ENCODE measurements at regions not wholly inside any gene's neighbourhood (a gene's known extent, or its start where the extent isn't known, plus 50 kb on each side); places are given as distances from the start of the nearest gene placed in this dataset.

DNA sequence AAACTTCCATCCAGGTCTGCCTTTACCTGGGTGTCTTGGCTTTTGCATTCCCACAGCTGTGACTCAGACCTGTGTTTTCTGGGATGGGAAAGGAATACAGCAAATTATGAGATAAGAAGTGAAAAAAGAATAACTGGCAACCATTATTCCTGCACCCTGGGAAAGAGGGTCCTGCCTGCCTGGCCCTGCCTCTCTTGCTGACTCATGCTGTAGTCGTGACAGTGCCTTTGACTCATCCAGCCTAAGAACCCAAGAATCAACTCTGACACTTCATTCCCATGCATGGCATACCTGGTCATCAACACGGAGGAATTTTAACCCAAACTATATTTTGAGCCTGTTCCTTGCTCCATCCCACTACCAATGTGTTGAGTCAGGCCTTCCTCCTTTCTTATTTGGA is 185.4 kb upstream of the SERP2 start:
- H3K9me3 ChIP-seq (ENCODE audit: control insufficient read depth, insufficient read depth, low read depth, low read length) = no peaks in the 10 kb centered on the region
- H2AFZ ChIP-seq (ENCODE audit: low read length) = no peak overlapping the region
- H3K27ac ChIP-seq (ENCODE audit: insufficient read depth, low read length) = no peak overlapping the region
- no peaks in the 10 kb centered on the region for H3K36me3 ChIP-seq (ENCODE audit: control insufficient read depth, insufficient read depth, low read length)
- no peaks in the 10 kb centered on the region for H3K27me3 ChIP-seq (ENCODE audit: control insufficient read depth, insufficient read depth, low read length)
- no peaks in the 10 kb centered on the region for H3K4me1 ChIP-seq (ENCODE audit: control insufficient read depth, extremely low read depth, insufficient read depth, low read length)
- H4K20me1 ChIP-seq (ENCODE audit: control insufficient read depth, extremely low read depth, insufficient read depth, low read length) = no peaks in the 10 kb centered on the region
- H3K79me2 ChIP-seq (ENCODE audit: control insufficient read depth, insufficient read depth, low read length) = no peaks in the 10 kb centered on the region
- H3K4me3 ChIP-seq (replicated peaks in 1 of 4; ENCODE audit: control extremely low read depth in 1 of 4, insufficient read depth in 1 of 4, low read depth in 3 of 4, low read length in 4 of 4) = no peak overlapping the region
- no peak overlapping the region for H3K4me2 ChIP-seq (ENCODE audit: extremely low read depth, insufficient read depth, low read length)
- no peak overlapping the region for H3K9ac ChIP-seq (ENCODE audit: insufficient read depth, low read length)
- DNase-seq (ENCODE audit: low read depth in 2 of 2) = peak; percentile 36 to 74
- TF ChIP-seq, protein P1, sequence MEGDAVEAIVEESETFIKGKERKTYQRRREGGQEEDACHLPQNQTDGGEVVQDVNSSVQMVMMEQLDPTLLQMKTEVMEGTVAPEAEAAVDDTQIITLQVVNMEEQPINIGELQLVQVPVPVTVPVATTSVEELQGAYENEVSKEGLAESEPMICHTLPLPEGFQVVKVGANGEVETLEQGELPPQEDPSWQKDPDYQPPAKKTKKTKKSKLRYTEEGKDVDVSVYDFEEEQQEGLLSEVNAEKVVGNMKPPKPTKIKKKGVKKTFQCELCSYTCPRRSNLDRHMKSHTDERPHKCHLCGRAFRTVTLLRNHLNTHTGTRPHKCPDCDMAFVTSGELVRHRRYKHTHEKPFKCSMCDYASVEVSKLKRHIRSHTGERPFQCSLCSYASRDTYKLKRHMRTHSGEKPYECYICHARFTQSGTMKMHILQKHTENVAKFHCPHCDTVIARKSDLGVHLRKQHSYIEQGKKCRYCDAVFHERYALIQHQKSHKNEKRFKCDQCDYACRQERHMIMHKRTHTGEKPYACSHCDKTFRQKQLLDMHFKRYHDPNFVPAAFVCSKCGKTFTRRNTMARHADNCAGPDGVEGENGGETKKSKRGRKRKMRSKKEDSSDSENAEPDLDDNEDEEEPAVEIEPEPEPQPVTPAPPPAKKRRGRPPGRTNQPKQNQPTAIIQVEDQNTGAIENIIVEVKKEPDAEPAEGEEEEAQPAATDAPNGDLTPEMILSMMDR (conservative IDR thresholded peaks at IDR 0.05 in 1 of 2, IDR thresholded peaks at IDR 0.05 in 1 of 2; ENCODE audit: low read depth in 1 of 2, low read length in 2 of 2) = no peak
- no peak for TF ChIP-seq EZH2 (IDR thresholded peaks at IDR 0.05; ENCODE audit: low read length, missing control alignments)

DNA sequence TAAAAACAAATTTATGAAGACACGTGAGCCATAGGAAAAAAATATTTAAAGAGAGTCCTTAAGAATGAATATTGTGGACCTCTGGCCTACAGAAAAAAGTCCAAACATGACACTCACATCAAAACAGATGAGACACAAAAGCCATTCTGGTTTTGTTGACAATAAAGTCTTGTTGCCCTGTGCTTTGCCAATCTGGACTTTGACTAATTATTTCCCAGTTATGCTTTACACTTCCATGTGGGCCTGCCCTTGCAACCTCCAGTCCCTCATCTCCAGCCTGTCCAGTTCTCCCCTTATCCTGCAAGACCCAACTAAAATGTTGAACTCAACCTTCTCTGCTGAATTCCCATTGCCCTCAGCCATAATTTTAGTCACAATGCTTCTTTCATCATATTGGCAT is 184.5 kb upstream of the SERP2 start:
- no peak overlapping the region for H3K9ac ChIP-seq (ENCODE audit: insufficient read depth, low read length)
- H3K27ac ChIP-seq (ENCODE audit: insufficient read depth, low read length) = no peak overlapping the region
- H3K4me3 ChIP-seq (replicated peaks in 1 of 4; ENCODE audit: control extremely low read depth in 1 of 4, insufficient read depth in 1 of 4, low read depth in 3 of 4, low read length in 4 of 4) = no peak overlapping the region
- no peaks in the 10 kb centered on the region for H3K36me3 ChIP-seq (ENCODE audit: control insufficient read depth, insufficient read depth, low read length)
- no peaks in the 10 kb centered on the region for H3K4me1 ChIP-seq (ENCODE audit: control insufficient read depth, extremely low read depth, insufficient read depth, low read length)
- no peak overlapping the region for H2AFZ ChIP-seq (ENCODE audit: low read length)
- no peaks in the 10 kb centered on the region for H4K20me1 ChIP-seq (ENCODE audit: control insufficient read depth, extremely low read depth, insufficient read depth, low read length)
- no peaks in the 10 kb centered on the region for H3K79me2 ChIP-seq (ENCODE audit: control insufficient read depth, insufficient read depth, low read length)
- no peaks in the 10 kb centered on the region for H3K27me3 ChIP-seq (ENCODE audit: control insufficient read depth, insufficient read depth, low read length)
- no peaks in the 10 kb centered on the region for H3K9me3 ChIP-seq (ENCODE audit: control insufficient read depth, insufficient read depth, low read depth, low read length)
- TF ChIP-seq EZH2 (IDR thresholded peaks at IDR 0.05; ENCODE audit: low read length, missing control alignments) = no peak
- TF ChIP-seq, protein P1 (conservative IDR thresholded peaks at IDR 0.05 in 1 of 2, IDR thresholded peaks at IDR 0.05 in 1 of 2; ENCODE audit: low read depth in 1 of 2, low read length in 2 of 2) = no peak
- no peak overlapping the region for H3K4me2 ChIP-seq (ENCODE audit: extremely low read depth, insufficient read depth, low read length)
- DNase-seq (ENCODE audit: low read depth in 2 of 2) = no peak

DNA sequence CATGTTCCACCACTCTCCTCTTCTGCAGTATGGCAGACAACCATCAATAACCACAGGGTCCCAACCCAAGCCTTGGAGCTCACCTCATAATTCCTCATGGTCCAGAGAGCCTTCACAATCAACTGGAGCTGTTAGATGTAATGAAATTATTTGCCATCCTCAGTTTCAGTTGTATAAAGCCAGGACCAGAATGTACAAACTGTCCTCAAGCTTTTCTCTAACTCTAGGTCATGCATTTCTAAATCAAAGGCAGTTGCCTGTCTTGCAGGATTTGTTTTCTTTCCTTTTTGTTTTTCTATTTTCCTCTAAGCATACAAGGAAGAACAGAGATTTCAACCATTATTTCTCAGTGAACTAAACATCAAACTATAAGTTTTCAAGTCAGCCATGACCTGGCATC is 182.5 kb upstream of the SERP2 start:
- Histone ChIP-seq H3K4me1 (ENCODE audit: control insufficient read depth, extremely low read depth, insufficient read depth, low read length) (no peaks in the 10 kb centered on the region), H3K27me3 (ENCODE audit: control insufficient read depth, insufficient read depth, low read length) (no peaks in the 10 kb centered on the region), H3K4me2 (ENCODE audit: extremely low read depth, insufficient read depth, low read length) (no peak overlapping the region), H3K79me2 (ENCODE audit: control insufficient read depth, insufficient read depth, low read length) (no peaks in the 10 kb centered on the region), H2AFZ (ENCODE audit: low read length) (peak overlapping the region; percentile 42), H3K9ac (ENCODE audit: insufficient read depth, low read length) (no peak overlapping the region), H3K36me3 (ENCODE audit: control insufficient read depth, insufficient read depth, low read length) (no peaks in the 10 kb centered on the region), H3K9me3 (ENCODE audit: control insufficient read depth, insufficient read depth, low read depth, low read length) (no peaks in the 10 kb centered on the region), H3K4me3 (replicated peaks in 1 of 4; ENCODE audit: control extremely low read depth in 1 of 4, insufficient read depth in 1 of 4, low read depth in 3 of 4, low read length in 4 of 4) (no peak overlapping the region), H4K20me1 (ENCODE audit: control insufficient read depth, extremely low read depth, insufficient read depth, low read length) (no peaks in the 10 kb centered on the region), H3K27ac (ENCODE audit: insufficient read depth, low read length) (no peak overlapping the region)
- TF ChIP-seq, protein P1 (conservative IDR thresholded peaks at IDR 0.05 in 1 of 2, IDR thresholded peaks at IDR 0.05 in 1 of 2; ENCODE audit: low read depth in 1 of 2, low read length in 2 of 2) = no peak
- TF ChIP-seq EZH2 (IDR thresholded peaks at IDR 0.05; ENCODE audit: low read length, missing control alignments) = no peak
- DNase-seq (ENCODE audit: low read depth in 2 of 2) = no peak

Data from fibroblast of lung (primary cell).